Ishikawa (cell line): ENCODE measurements at regions not wholly inside any gene's neighbourhood (a gene's known extent, or its start where the extent isn't known, plus 50 kb on each side); places are given as distances from the start of the nearest gene placed in this dataset.

Experiments
- EGR1 ChIP-seq: IDR thresholded peaks from 2 replicates; pipeline ENCODE4 v1.6.1; 2012
- EP300 ChIP-seq: IDR thresholded peaks from 2 replicates; pipeline ENCODE4 v1.6.1; 2012; ENCODE audit warnings: borderline replicate concordance
- NFIC ChIP-seq: IDR thresholded peaks from 2 replicates; pipeline ENCODE4 v1.6.1; 2012
- TAF1 ChIP-seq: IDR thresholded peaks from 2 replicates; pipeline ENCODE4 v1.6.1; 2012; ENCODE audit warnings: low read depth, mild to moderate bottlenecking
- TEAD4 ChIP-seq: IDR thresholded peaks from 2 replicates; pipeline ENCODE4 v1.6.1; 2012
- YY1 ChIP-seq: IDR thresholded peaks from 2 replicates; pipeline ENCODE4 v1.6.1; 2012; ENCODE audit warnings: low read depth
- ZBTB7A ChIP-seq: IDR thresholded peaks from 2 replicates; pipeline ENCODE4 v1.6.1; 2012; ENCODE audit warnings: low read depth
- TF ChIP-seq, protein P1 (sequence below): IDR thresholded peaks from 2 replicates; pipeline ENCODE4 v1.6.1; 2012
- TF ChIP-seq, protein P2 (sequence below): IDR thresholded peaks from 2 replicates; pipeline ENCODE4 v1.6.1; 2012

DNA sequence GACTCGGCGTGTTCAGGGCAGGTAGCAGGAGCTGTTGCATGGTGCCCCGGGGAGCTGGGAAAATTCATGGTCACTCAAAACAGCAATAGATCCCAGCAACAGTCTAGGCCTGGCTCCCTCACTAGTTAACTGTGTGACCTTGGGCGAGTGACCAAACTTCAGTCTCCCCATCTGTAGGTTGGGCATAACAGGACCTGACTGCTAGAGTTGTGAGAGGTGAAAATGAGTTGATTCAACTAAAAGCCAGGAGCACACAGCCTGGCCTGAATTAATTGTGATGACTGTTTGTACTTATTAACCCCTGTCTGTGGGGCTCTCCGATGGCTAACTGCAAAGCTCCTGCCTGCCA is 306.9 kb downstream of the SOX9 start:
- TF ChIP-seq NFIC (no peak), YY1 (no peak), EP300 (no peak), ZBTB7A (no peak), TEAD4 (no peak), TAF1 (no peak), EGR1 (no peak)
- TF ChIP-seq, protein P1, sequence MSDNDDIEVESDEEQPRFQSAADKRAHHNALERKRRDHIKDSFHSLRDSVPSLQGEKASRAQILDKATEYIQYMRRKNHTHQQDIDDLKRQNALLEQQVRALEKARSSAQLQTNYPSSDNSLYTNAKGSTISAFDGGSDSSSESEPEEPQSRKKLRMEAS = no peak
- TF ChIP-seq, protein P2, sequence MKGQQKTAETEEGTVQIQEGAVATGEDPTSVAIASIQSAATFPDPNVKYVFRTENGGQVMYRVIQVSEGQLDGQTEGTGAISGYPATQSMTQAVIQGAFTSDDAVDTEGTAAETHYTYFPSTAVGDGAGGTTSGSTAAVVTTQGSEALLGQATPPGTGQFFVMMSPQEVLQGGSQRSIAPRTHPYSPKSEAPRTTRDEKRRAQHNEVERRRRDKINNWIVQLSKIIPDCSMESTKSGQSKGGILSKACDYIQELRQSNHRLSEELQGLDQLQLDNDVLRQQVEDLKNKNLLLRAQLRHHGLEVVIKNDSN = no peak
